ENCODE measurements at regions not wholly inside any gene's neighbourhood (a gene's known extent, or its start where the extent isn't known, plus 50 kb on each side); places are given as distances from the start of the nearest gene placed in this dataset.

- Mint-ChIP-seq H3K27me3 (ENCODE audit: insufficient read depth, low read depth) (peaks cover 2% of the 10 kb centered on the region), H3K9me3 (no peaks in the 10 kb centered on the region), H3K36me3 (no peaks in the 10 kb centered on the region), H3K4me3 (no peak overlapping the region), H3K4me1 (peaks cover 2% of the 10 kb centered on the region), H3K27ac (no peak overlapping the region)
- H4K20me1 ChIP-seq (ENCODE audit: low read depth) = no peaks in the 10 kb centered on the region
- no peak overlapping the region for H3K9ac ChIP-seq
- H3K4me3 ChIP-seq = no peak overlapping the region
- H3K27me3 ChIP-seq = no peaks in the 10 kb centered on the region
- no peak overlapping the region for H3K27ac ChIP-seq
- H3K36me3 ChIP-seq = no peaks in the 10 kb centered on the region
- no peaks in the 10 kb centered on the region for H3K79me2 ChIP-seq (ENCODE audit: low read depth)
- no peaks in the 10 kb centered on the region for H3K4me1 ChIP-seq
- H2AFZ ChIP-seq (replicated peaks) = no peak overlapping the region
- TF ChIP-seq EZH2 (IDR thresholded peaks at IDR 0.05) (no peak), EZH2phosphoT487 (IDR thresholded peaks at IDR 0.05) (no peak), CTCF (IDR thresholded peaks at IDR 0.05) (no peak)
- no peaks in the 10 kb centered on the region for H3K9me3 ChIP-seq (ENCODE audit: low read depth)
- no peak overlapping the region for H3K4me2 ChIP-seq
- no peak for DNase-seq (ENCODE audit: low spot score)
- no peaks in the 10 kb centered on the region for H3F3A ChIP-seq (ENCODE audit: low read depth)
These were observed 158.9 kb downstream of the COL6A3 start for GRCh38 chr2:237254911-237255578.

- Histone ChIP-seq H4K20me1 (ENCODE audit: low read depth) (no peaks in the 10 kb centered on the region), H3K4me3 (no peak overlapping the region), H3K79me2 (ENCODE audit: low read depth) (no peaks in the 10 kb centered on the region), H3K4me2 (no peak overlapping the region), H3K27ac (no peak overlapping the region), H3K9ac (no peak overlapping the region), H3K27me3 (no peaks in the 10 kb centered on the region), H3K9me3 (ENCODE audit: low read depth) (no peaks in the 10 kb centered on the region), H2AFZ (replicated peaks) (no peak overlapping the region), H3F3A (ENCODE audit: low read depth) (no peaks in the 10 kb centered on the region), H3K4me1 (no peaks in the 10 kb centered on the region), H3K36me3 (no peaks in the 10 kb centered on the region)
- Mint-ChIP-seq H3K4me1 (peaks cover 6% of the 10 kb centered on the region), H3K27ac (no peak overlapping the region), H3K9me3 (no peaks in the 10 kb centered on the region), H3K27me3 (ENCODE audit: insufficient read depth, low read depth) (peaks cover 2% of the 10 kb centered on the region), H3K36me3 (no peaks in the 10 kb centered on the region), H3K4me3 (no peak overlapping the region)
- no peak for DNase-seq (ENCODE audit: low spot score)
- TF ChIP-seq EZH2phosphoT487 (IDR thresholded peaks at IDR 0.05) = no peak
- TF ChIP-seq CTCF (IDR thresholded peaks at IDR 0.05) = no peak
- TF ChIP-seq EZH2 (IDR thresholded peaks at IDR 0.05) = no peak
These were observed 157.1 kb downstream of the COL6A3 start for GRCh38 chr2:237256887-237257286.

- Histone ChIP-seq H3K36me3 (no peaks in the 10 kb centered on the region), H3K4me3 (no peak overlapping the region), H3K27ac (no peak overlapping the region), H3K79me2 (ENCODE audit: low read depth) (no peaks in the 10 kb centered on the region), H3K4me2 (no peak overlapping the region), H3K27me3 (no peaks in the 10 kb centered on the region), H3K9ac (no peak overlapping the region), H2AFZ (replicated peaks) (no peak overlapping the region), H3K4me1 (no peaks in the 10 kb centered on the region), H3F3A (ENCODE audit: low read depth) (no peaks in the 10 kb centered on the region), H4K20me1 (ENCODE audit: low read depth) (no peaks in the 10 kb centered on the region), H3K9me3 (ENCODE audit: low read depth) (no peaks in the 10 kb centered on the region)
- no peak for TF ChIP-seq EZH2phosphoT487 (IDR thresholded peaks at IDR 0.05)
- no peak for TF ChIP-seq EZH2 (IDR thresholded peaks at IDR 0.05)
- Mint-ChIP-seq H3K27me3 (ENCODE audit: insufficient read depth, low read depth) (peaks cover 2% of the 10 kb centered on the region), H3K9me3 (no peaks in the 10 kb centered on the region), H3K27ac (no peak overlapping the region), H3K4me1 (peaks cover 6% of the 10 kb centered on the region), H3K36me3 (no peaks in the 10 kb centered on the region), H3K4me3 (no peak overlapping the region)
- DNase-seq (ENCODE audit: low spot score) = no peak
These were observed 156.5 kb downstream of the COL6A3 start for GRCh38 chr2:237257471-237257951.

GRCh38 chr2:237258116-237258515, 155.8 kb downstream of the COL6A3 start:
- peak; percentile 13 for DNase-seq (ENCODE audit: low spot score)
- H3K4me2 ChIP-seq = no peak overlapping the region

More at GRCh38 chr2:237258116-237258515, 155.8 kb downstream of the COL6A3 start:
- Mint-ChIP-seq H3K9me3 (no peaks in the 10 kb centered on the region), H3K36me3 (no peaks in the 10 kb centered on the region), H3K4me1 (peaks cover 6% of the 10 kb centered on the region), H3K27me3 (ENCODE audit: insufficient read depth, low read depth) (peaks cover 2% of the 10 kb centered on the region), H3K4me3 (no peak overlapping the region), H3K27ac (no peak overlapping the region)
- no peaks in the 10 kb centered on the region for H3K36me3 ChIP-seq
- H3K27me3 ChIP-seq = no peaks in the 10 kb centered on the region
- no peaks in the 10 kb centered on the region for H3K9me3 ChIP-seq (ENCODE audit: low read depth)
- H3K79me2 ChIP-seq (ENCODE audit: low read depth) = no peaks in the 10 kb centered on the region
- no peaks in the 10 kb centered on the region for H3F3A ChIP-seq (ENCODE audit: low read depth)
- H3K4me1 ChIP-seq = no peaks in the 10 kb centered on the region
- TF ChIP-seq CTCF (IDR thresholded peaks at IDR 0.05) (no peak), EZH2phosphoT487 (IDR thresholded peaks at IDR 0.05) (no peak), EZH2 (IDR thresholded peaks at IDR 0.05) (no peak)
- no peak overlapping the region for H3K9ac ChIP-seq
- no peak overlapping the region for H2AFZ ChIP-seq (replicated peaks)
- no peaks in the 10 kb centered on the region for H4K20me1 ChIP-seq (ENCODE audit: low read depth)
- no peak overlapping the region for H3K4me3 ChIP-seq
- H3K27ac ChIP-seq = no peak overlapping the region

All from neural progenitor cell (in vitro differentiated cells).